GM12878 (cell line): ENCODE measurements at regions not wholly inside any gene's neighbourhood (a gene's known extent, or its start where the extent isn't known, plus 50 kb on each side); places are given as distances from the start of the nearest gene placed in this dataset.

Source experiments
- ATAC-seq: fragments of 200-7000 bp; cut with Tn5 transposase; 3 replicates; pipeline ENCODE4 v1.9.1; 2020; ENCODE audit warnings: mild to moderate bottlenecking, moderate library complexity
- BruUV-seq: library from RNA; stranded (reverse); fragments of 400-500 nt; replicated peaks from 2 replicates; lab custom pipeline; 2021; lab: Mats Ljungman, UMichigan
- CTCF ChIA-PET: fragments of 300-600 bp; sonication (Branson Sonifier 250); formaldehyde crosslinking; extraction: SDS; loops from one replicate; lab custom pipeline; 2021; ENCODE audit warnings: inconsistent platforms; lab: Yijun Ruan, JAX
- POLR2A ChIA-PET: fragments of 350-600 bp; formaldehyde crosslinking; extraction: SDS; loops from one replicate; lab custom pipeline; 2021; ENCODE audit warnings: inconsistent platforms; lab: Charles Lee
- RAD21 ChIA-PET: fragments of 300-600 bp; sonication (Branson Sonifier 250); formaldehyde crosslinking; loops from one replicate; lab custom pipeline; 2023; ENCODE audit warnings: antibody characterized with exemption; ENCODE audit not compliant: unreplicated experiment; lab: Charles Lee
- SMC1A ChIA-PET: fragments of 300-600 bp; sonication (Branson Sonifier 250); formaldehyde crosslinking; loops from one replicate; lab custom pipeline; 2023; ENCODE audit not compliant: unreplicated experiment, uncharacterized antibody; lab: Charles Lee
- DNase-seq: peaks from one replicate; pipeline ENCODE4 v3.0.0-alpha.2; 2011; ENCODE audit warnings: low read depth, low spot score
- FAIRE-seq: peaks from 3 replicates; lab custom pipeline; 2011; peaks lifted over from hg19 to GRCh38; lab: Jason Lieb, UNC
- H2AFZ ChIP-seq: 2 replicates; pipeline ENCODE4 v1.6.0; 2011; ENCODE audit warnings: low read depth, low read length, control low read depth; ENCODE audit not compliant: control insufficient read depth
- H3K27ac ChIP-seq: 2 replicates; pipeline ENCODE4 v1.5.1; 2011; ENCODE audit warnings: control low read depth; ENCODE audit not compliant: control insufficient read depth, insufficient read depth
- H3K27me3 ChIP-seq, 2 experiments: replicated peaks in 1 of 2; 2 replicates each; pipeline versions ENCODE4 v1.6.0 to v1.6.1; 2011; ENCODE audit warnings: low read length in 1 of 2; ENCODE audit not compliant: control insufficient read depth in 2 of 2, insufficient read depth in 2 of 2
- H3K36me3 ChIP-seq, 2 experiments: 2 replicates each; pipeline ENCODE4 v1.5.1; 2011; ENCODE audit warnings: low read length in 1 of 2; ENCODE audit not compliant: control insufficient read depth in 2 of 2, insufficient read depth in 2 of 2
- H3K4me1 ChIP-seq: 2 replicates; pipeline ENCODE4 v1.6.1; 2011; ENCODE audit warnings: mild to moderate bottlenecking, low read length, moderate library complexity, mixed read lengths; ENCODE audit not compliant: control insufficient read depth, insufficient read depth
- H3K4me2 ChIP-seq: 2 replicates; pipeline ENCODE4 v1.6.0; 2011; ENCODE audit warnings: control low read depth; ENCODE audit not compliant: control insufficient read depth, insufficient read depth
- H3K4me3 ChIP-seq: fragments of 200-600 bp; sonication (generic); 2 replicates; pipeline ENCODE4 v1.5.1; 2016
- H3K79me2 ChIP-seq: 2 replicates; pipeline ENCODE4 v1.6.0; 2011; ENCODE audit warnings: low read length; ENCODE audit not compliant: control insufficient read depth, insufficient read depth
- H3K9ac ChIP-seq: 2 replicates; pipeline ENCODE4 v1.8.0; 2011; ENCODE audit warnings: low read length, control low read depth, mixed read lengths; ENCODE audit not compliant: control insufficient read depth, insufficient read depth
- H3K9me3 ChIP-seq: replicated peaks from 3 replicates; pipeline ENCODE4 v1.5.1; 2011; ENCODE audit warnings: mild to moderate bottlenecking, low read length; ENCODE audit not compliant: control insufficient read depth, insufficient read depth
- H4K20me1 ChIP-seq: 2 replicates; pipeline ENCODE4 v1.6.0; 2011; ENCODE audit not compliant: control insufficient read depth, insufficient read depth
- ATF7 ChIP-seq: fragments of 450-650 bp; IDR thresholded peaks from 2 replicates; pipeline ENCODE4 v1.6.1; 2016; ENCODE audit warnings: low read depth, mild to moderate bottlenecking
- BHLHE40 ChIP-seq, 2 experiments: fragments of 450-650 bp in 1 of 2; IDR thresholded peaks; 2 replicates each; pipeline ENCODE4 v1.6.1; 2011 to 2017; ENCODE audit warnings: low read depth in 2 of 2, borderline replicate concordance in 1 of 2, improper control_type of control experiment in 1 of 2, low read length in 1 of 2, mild to moderate bottlenecking in 1 of 2
- EED ChIP-seq: sonication (generic); IDR thresholded peaks from 2 replicates; pipeline ENCODE4 v1.6.1; 2016; ENCODE audit warnings: antibody characterized with exemption, low read depth
- ESRRA ChIP-seq: IDR thresholded peaks from 2 replicates; pipeline ENCODE4 v1.6.1; 2012; ENCODE audit warnings: mild to moderate bottlenecking, low read length, improper control_type of control experiment
- EZH2 ChIP-seq: IDR thresholded peaks from 2 replicates; pipeline ENCODE4 v1.6.1; 2012; ENCODE audit warnings: low read depth, mild to moderate bottlenecking, control low read depth, inconsistent platforms, low read length, borderline replicate concordance; ENCODE audit not compliant: control insufficient read depth
- FOS ChIP-seq: IDR thresholded peaks from 3 replicates; pipeline ENCODE4 v1.6.1; 2011; ENCODE audit warnings: borderline replicate concordance; ENCODE audit not compliant: insufficient read length; ENCODE audit errors: extremely low read depth
- FOXK2 ChIP-seq: fragments of 450-650 bp; IDR thresholded peaks from 2 replicates; pipeline ENCODE4 v1.6.1; 2017; ENCODE audit warnings: mild to moderate bottlenecking, moderate library complexity
- GABPA ChIP-seq: IDR thresholded peaks from 2 replicates; pipeline ENCODE4 v1.6.1; 2014; ENCODE audit warnings: antibody characterized with exemption, low read depth, mild to moderate bottlenecking, inconsistent platforms
- IRF4 ChIP-seq: IDR thresholded peaks from 2 replicates; pipeline ENCODE4 v1.6.1; 2011; ENCODE audit warnings: low read depth, low read length
- POLR2AphosphoS5 ChIP-seq: IDR thresholded peaks from 2 replicates; pipeline ENCODE4 v1.6.1; 2011; ENCODE audit warnings: mild to moderate bottlenecking, low read length, inconsistent platforms
- SREBF1 ChIP-seq: IDR thresholded peaks from 2 replicates; pipeline ENCODE4 v1.6.1; 2012; ENCODE audit warnings: mild to moderate bottlenecking, low read length
- SUPT20H ChIP-seq: IDR thresholded peaks from 2 replicates; pipeline ENCODE4 v1.6.1; 2011; ENCODE audit warnings: low read depth, mild to moderate bottlenecking, low read length, moderate library complexity, borderline replicate concordance; ENCODE audit not compliant: control insufficient read depth
- TARDBP ChIP-seq: IDR thresholded peaks from 2 replicates; pipeline ENCODE4 v1.6.1; 2016; ENCODE audit warnings: borderline replicate concordance
- TCF7 ChIP-seq: IDR thresholded peaks from 2 replicates; pipeline ENCODE4 v1.6.1; 2014; ENCODE audit warnings: antibody characterized with exemption, borderline replicate concordance
- ZNF622 ChIP-seq: fragments of 450-650 bp; IDR thresholded peaks from 2 replicates; pipeline ENCODE4 v1.6.1; 2017; ENCODE audit warnings: mild to moderate bottlenecking, inconsistent platforms
- WGBS: methylation state at CpG from one replicate; pipeline ENCODE4 v1.1.6; 2016; ENCODE audit warnings: low lambda C conversion rate; ENCODE audit not compliant: insufficient replicate concordance, insufficient coverage; ENCODE audit errors: missing lambda C conversion rate; 5-methylcytosine and 5-hydroxymethylcytosine counted together
- in situ Hi-C: fragments of 300-500 bp; cut with MboI; formaldehyde crosslinking; loops from 9 replicates; pipeline ENCODE4 v1.14.3; 2018; ENCODE audit warnings: mixed read lengths
- intact Hi-C: fragments of 100-400 bp; cut with micrococcal nuclease; formaldehyde crosslinking; loops from one replicate; pipeline ENCODE4 v1.14.2; 2022; ENCODE audit not compliant: unreplicated experiment
- TF ChIP-seq, protein P1 (sequence below): IDR thresholded peaks from 2 replicates; pipeline ENCODE4 v1.6.1; 2011; ENCODE audit warnings: borderline replicate concordance, low read depth, mild to moderate bottlenecking, moderate library complexity, low read length; ENCODE audit not compliant: insufficient read depth, poor library complexity, severe bottlenecking
- TF ChIP-seq, protein P2 (sequence below): IDR thresholded peaks from 2 replicates; pipeline ENCODE4 v1.6.1; 2011; ENCODE audit warnings: borderline replicate concordance, low read depth, mild to moderate bottlenecking, moderate library complexity, mixed read lengths, low read length; ENCODE audit not compliant: insufficient read depth; ENCODE audit errors: extremely low read length
- TF ChIP-seq, protein P3 (sequence below): IDR thresholded peaks from 2 replicates; pipeline ENCODE4 v1.6.1; 2012; ENCODE audit warnings: low read depth, low read length, improper control_type of control experiment

DNA sequence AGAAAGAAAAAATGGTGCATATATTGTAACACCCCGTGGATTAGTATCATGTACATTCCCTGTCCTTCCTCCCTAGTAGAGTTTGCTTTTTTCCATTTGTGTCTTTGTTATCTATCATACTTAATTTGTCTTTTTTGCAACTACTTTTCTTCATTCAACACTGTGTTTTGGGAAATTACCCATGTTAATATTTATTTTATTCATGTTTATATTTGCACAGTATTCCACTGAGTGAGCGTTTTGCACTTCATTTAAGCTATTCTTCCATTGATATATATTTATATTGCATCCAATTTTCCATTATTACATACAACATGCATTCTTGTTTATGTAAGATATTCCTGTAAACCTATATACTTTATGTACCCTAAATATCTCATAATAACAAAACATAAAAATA lies 57.6 kb upstream of the FAM171A1 start:
- WGBS: 7% methylated on average over 2 of the region's 2 CpGs
- H3K27ac ChIP-seq: no peak overlapping the region
- FAIRE-seq (no peak), ATAC-seq (no peak), DNase-seq (no peak)
- no peak for TF ChIP-seq EZH2
- no peak for TF ChIP-seq FOXK2
- TF ChIP-seq, protein P1, sequence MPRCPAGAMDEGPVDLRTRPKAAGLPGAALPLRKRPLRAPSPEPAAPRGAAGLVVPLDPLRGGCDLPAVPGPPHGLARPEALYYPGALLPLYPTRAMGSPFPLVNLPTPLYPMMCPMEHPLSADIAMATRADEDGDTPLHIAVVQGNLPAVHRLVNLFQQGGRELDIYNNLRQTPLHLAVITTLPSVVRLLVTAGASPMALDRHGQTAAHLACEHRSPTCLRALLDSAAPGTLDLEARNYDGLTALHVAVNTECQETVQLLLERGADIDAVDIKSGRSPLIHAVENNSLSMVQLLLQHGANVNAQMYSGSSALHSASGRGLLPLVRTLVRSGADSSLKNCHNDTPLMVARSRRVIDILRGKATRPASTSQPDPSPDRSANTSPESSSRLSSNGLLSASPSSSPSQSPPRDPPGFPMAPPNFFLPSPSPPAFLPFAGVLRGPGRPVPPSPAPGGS: no peak
- TF ChIP-seq IRF4: no peak
- TF ChIP-seq ESRRA: no peak
- TF ChIP-seq, protein P2, sequence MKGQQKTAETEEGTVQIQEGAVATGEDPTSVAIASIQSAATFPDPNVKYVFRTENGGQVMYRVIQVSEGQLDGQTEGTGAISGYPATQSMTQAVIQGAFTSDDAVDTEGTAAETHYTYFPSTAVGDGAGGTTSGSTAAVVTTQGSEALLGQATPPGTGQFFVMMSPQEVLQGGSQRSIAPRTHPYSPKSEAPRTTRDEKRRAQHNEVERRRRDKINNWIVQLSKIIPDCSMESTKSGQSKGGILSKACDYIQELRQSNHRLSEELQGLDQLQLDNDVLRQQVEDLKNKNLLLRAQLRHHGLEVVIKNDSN: no peak
- no peak for TF ChIP-seq TCF7
- TF ChIP-seq SREBF1: no peak
- TF ChIP-seq BHLHE40 (IDR thresholded peaks at IDR 0.05; ENCODE audit: borderline replicate concordance in 1 of 2, low read depth in 2 of 2, low read length in 1 of 2): no peak
- TF ChIP-seq POLR2AphosphoS5: no peak
- no peak for TF ChIP-seq ATF7
- TF ChIP-seq SUPT20H: no peak
- no peak for TF ChIP-seq FOS
- no peak for TF ChIP-seq GABPA
- TF ChIP-seq, protein P3, sequence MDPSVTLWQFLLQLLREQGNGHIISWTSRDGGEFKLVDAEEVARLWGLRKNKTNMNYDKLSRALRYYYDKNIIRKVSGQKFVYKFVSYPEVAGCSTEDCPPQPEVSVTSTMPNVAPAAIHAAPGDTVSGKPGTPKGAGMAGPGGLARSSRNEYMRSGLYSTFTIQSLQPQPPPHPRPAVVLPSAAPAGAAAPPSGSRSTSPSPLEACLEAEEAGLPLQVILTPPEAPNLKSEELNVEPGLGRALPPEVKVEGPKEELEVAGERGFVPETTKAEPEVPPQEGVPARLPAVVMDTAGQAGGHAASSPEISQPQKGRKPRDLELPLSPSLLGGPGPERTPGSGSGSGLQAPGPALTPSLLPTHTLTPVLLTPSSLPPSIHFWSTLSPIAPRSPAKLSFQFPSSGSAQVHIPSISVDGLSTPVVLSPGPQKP: no peak
- TF ChIP-seq TARDBP: no peak
- TF ChIP-seq ZNF622: no peak
- no peak for TF ChIP-seq EED
- ChIA-PET POLR2A (no interaction called here), RAD21 (no interaction called here), SMC1A (no interaction called here), CTCF (interaction anchor here (0.7 kb wide), 1 partner anchor 296 kb away, joined by 3 read pairs; no protein-coding TSS in a partner anchor)
- in situ Hi-C loops: no loop called here
- no peak overlapping the region for H3K4me2 ChIP-seq
- H4K20me1 ChIP-seq: no peaks in the 10 kb centered on the region
- BruUV-seq: no TSS peak
- H2AFZ ChIP-seq: no peak overlapping the region
- H3K36me3 ChIP-seq: no peaks in the 10 kb centered on the region
- H3K9ac ChIP-seq: no peak overlapping the region
- no peaks in the 10 kb centered on the region for H3K27me3 ChIP-seq
- H3K4me3 ChIP-seq: no peak overlapping the region
- H3K79me2 ChIP-seq: no peaks in the 10 kb centered on the region
- intact Hi-C loops: no loop called here
- no peaks in the 10 kb centered on the region for H3K9me3 ChIP-seq
- H3K4me1 ChIP-seq: no peaks in the 10 kb centered on the region
